ENCODE measurements at regions not wholly inside any gene's neighbourhood (a gene's known extent, or its start where the extent isn't known, plus 50 kb on each side); places are given as distances from the start of the nearest gene placed in this dataset.

- Histone ChIP-seq H3K9me3 (peaks cover 0 to 9% (median 0%) of the 10 kb centered on the region in 4 donors), H3K27ac (no peak overlapping the region), H3K4me3 (no peak overlapping the region), H3K36me3 (no peaks in the 10 kb centered on the region), H3K27me3 (no peaks in the 10 kb centered on the region), H3K4me1 (no peaks in the 10 kb centered on the region)
- DNase-seq (no peak), ATAC-seq (ENCODE audit: low FRiP score in 2 of 2) (no peak)
- TF ChIP-seq POLR2A (IDR thresholded peaks at IDR 0.05) (no peak), CTCF (IDR thresholded peaks at IDR 0.05) (no peak), EP300 (IDR thresholded peaks at IDR 0.05) (no peak), POLR2AphosphoS5 (IDR thresholded peaks at IDR 0.05) (no peak)
- 80 to 84% methylated on average over 3 of the region's 3 CpGs for WGBS, 2 donors
Observed at GRCh38 chr13:55394470-55394869, 1746.2 kb upstream of the PRR20A start.

GRCh38 chr13:55402870-55403269 lies 1737.8 kb upstream of the PRR20A start:
- ATAC-seq (ENCODE audit: low FRiP score in 2 of 2) = no peak
- Histone ChIP-seq H3K36me3 (no peaks in the 10 kb centered on the region), H3K4me1 (no peaks in the 10 kb centered on the region), H3K27ac (no peak overlapping the region), H3K9me3 (no peaks in the 10 kb centered on the region), H3K4me3 (no peak overlapping the region), H3K27me3 (no peaks in the 10 kb centered on the region)
- 87 to 90% methylated on average over 1 of the region's 1 CpG for WGBS, 2 donors
- DNase-seq = no peak
- TF ChIP-seq POLR2A (IDR thresholded peaks at IDR 0.05) (no peak), CTCF (IDR thresholded peaks at IDR 0.05) (no peak)

GRCh38 chr13:55403887-55404487 lies 1736.7 kb upstream of the PRR20A start:
- Histone ChIP-seq H3K9me3 (no peaks in the 10 kb centered on the region), H3K4me1 (no peaks in the 10 kb centered on the region), H3K36me3 (no peaks in the 10 kb centered on the region), H3K4me3 (no peak overlapping the region), H3K27ac (no peak overlapping the region), H3K27me3 (no peaks in the 10 kb centered on the region)
- ATAC-seq (ENCODE audit: low FRiP score in 2 of 2) = no peak
- DNase-seq = no peak
- TF ChIP-seq POLR2AphosphoS5 (IDR thresholded peaks at IDR 0.05) = no peak
- no peak for TF ChIP-seq EP300 (IDR thresholded peaks at IDR 0.05)
- TF ChIP-seq POLR2A (IDR thresholded peaks at IDR 0.05) = no peak
- no peak for TF ChIP-seq CTCF (IDR thresholded peaks at IDR 0.05)

GRCh38 chr13:55410398-55411330 lies 1730.1 kb upstream of the PRR20A start:
- DNase-seq (no peak), ATAC-seq (ENCODE audit: low FRiP score in 2 of 2) (no peak)
- WGBS, 2 donors = 42 to 54% methylated on average over 8 of the region's 8 CpGs
- Histone ChIP-seq H3K4me1 (no peaks in the 10 kb centered on the region), H3K9me3 (no peaks in the 10 kb centered on the region), H3K4me3 (no peak overlapping the region), H3K27me3 (no peaks in the 10 kb centered on the region), H3K27ac (no peak overlapping the region), H3K36me3 (no peaks in the 10 kb centered on the region)
- no peak for TF ChIP-seq POLR2A (IDR thresholded peaks at IDR 0.05)
- TF ChIP-seq CTCF (IDR thresholded peaks at IDR 0.05) = no peak
- TF ChIP-seq POLR2AphosphoS5 (IDR thresholded peaks at IDR 0.05) = no peak
- TF ChIP-seq EP300 (IDR thresholded peaks at IDR 0.05) = no peak
